NB4 (cell line): ENCODE measurements at regions not wholly inside any gene's neighbourhood (a gene's known extent, or its start where the extent isn't known, plus 50 kb on each side); places are given as distances from the start of the nearest gene placed in this dataset.

Experiments
- POLR2A ChIP-seq: IDR thresholded peaks from 2 replicates; pipeline ENCODE4 v1.6.1; 2011; ENCODE audit warnings: mild to moderate bottlenecking; ENCODE audit not compliant: insufficient read length; ENCODE audit errors: extremely low read depth
- TF ChIP-seq, protein P1 (sequence below): IDR thresholded peaks from one replicate; pipeline ENCODE4 v1.5.1; 2012; ENCODE audit warnings: low read depth, low read length

DNA sequence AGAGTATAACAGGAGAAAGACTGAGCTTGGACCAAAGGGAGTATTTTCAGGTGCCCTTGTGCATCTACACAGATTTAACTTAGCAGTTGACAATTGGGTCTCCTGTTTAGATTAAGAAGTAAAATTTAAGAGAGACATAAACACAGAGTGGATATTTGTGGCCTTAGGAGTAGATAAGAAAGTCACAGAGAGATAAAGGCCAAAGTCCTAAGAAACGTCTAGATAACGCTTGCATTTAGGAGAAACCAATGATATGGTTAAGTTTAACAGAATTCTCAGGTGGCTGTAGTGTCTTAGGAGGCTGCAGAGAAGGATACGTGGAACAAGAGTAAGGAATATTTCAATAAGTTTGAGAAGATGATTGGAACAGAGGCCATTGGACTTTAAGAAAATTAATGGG is 155.0 kb upstream of the DAB2 start:
- TF ChIP-seq, protein P1, sequence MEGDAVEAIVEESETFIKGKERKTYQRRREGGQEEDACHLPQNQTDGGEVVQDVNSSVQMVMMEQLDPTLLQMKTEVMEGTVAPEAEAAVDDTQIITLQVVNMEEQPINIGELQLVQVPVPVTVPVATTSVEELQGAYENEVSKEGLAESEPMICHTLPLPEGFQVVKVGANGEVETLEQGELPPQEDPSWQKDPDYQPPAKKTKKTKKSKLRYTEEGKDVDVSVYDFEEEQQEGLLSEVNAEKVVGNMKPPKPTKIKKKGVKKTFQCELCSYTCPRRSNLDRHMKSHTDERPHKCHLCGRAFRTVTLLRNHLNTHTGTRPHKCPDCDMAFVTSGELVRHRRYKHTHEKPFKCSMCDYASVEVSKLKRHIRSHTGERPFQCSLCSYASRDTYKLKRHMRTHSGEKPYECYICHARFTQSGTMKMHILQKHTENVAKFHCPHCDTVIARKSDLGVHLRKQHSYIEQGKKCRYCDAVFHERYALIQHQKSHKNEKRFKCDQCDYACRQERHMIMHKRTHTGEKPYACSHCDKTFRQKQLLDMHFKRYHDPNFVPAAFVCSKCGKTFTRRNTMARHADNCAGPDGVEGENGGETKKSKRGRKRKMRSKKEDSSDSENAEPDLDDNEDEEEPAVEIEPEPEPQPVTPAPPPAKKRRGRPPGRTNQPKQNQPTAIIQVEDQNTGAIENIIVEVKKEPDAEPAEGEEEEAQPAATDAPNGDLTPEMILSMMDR: no peak
- TF ChIP-seq POLR2A: no peak
